Esophagus squamous epithelium (tissue), 4 donors: ENCODE measurements at regions not wholly inside any gene's neighbourhood (a gene's known extent, or its start where the extent isn't known, plus 50 kb on each side); places are given as distances from the start of the nearest gene placed in this dataset.

Experiments used
- CTCF ChIP-seq, 6 experiments: fragments of 450-650 bp in 4 of 6; fragments of 200-600 bp in 2 of 6; sonication (generic) in 2 of 6; IDR thresholded peaks; one replicate each; pipeline ENCODE4 v1.5.1; 2016 to 2019; ENCODE audit warnings: antibody characterized with exemption in 6 of 6, mild to moderate bottlenecking in 4 of 6, moderate library complexity in 4 of 6
- POLR2A ChIP-seq, 4 donors: fragments of 450-650 bp; IDR thresholded peaks; one replicate each; pipeline ENCODE4 v1.6.1; 2017; ENCODE audit warnings: antibody characterized with exemption in 4 of 4, mild to moderate bottlenecking in 4 of 4, moderate library complexity in 3 of 4

- no peak for TF ChIP-seq CTCF (IDR thresholded peaks at IDR 0.05)
- TF ChIP-seq POLR2A (IDR thresholded peaks at IDR 0.05): no peak
Measured at GRCh38 chr5:103910786-103911185, 348.2 kb upstream of the NUDT12 start.
